ENCODE measurements at regions not wholly inside any gene's neighbourhood (a gene's known extent, or its start where the extent isn't known, plus 50 kb on each side); places are given as distances from the start of the nearest gene placed in this dataset.

- H3K79me2 ChIP-seq (ENCODE audit: control insufficient read depth, insufficient read depth, low read length), result no peaks in the 10 kb centered on the region
- no peak overlapping the region for H3K9ac ChIP-seq (ENCODE audit: low read length)
- H3K9me3 ChIP-seq (ENCODE audit: control extremely low read depth in 1 of 3, control insufficient read depth in 2 of 3, insufficient read depth in 1 of 3, low read length in 2 of 3), result no peaks in the 10 kb centered on the region
- Mint-ChIP-seq H3K27me3 (peaks cover 57% of the 10 kb centered on the region), H3K9me3 (ENCODE audit: insufficient read depth) (no peaks in the 10 kb centered on the region), H3K4me1 (peaks cover 12% of the 10 kb centered on the region), H3K4me3 (no peak overlapping the region), H3K27ac (no peak overlapping the region)
- intact Hi-C loops (cut with micrococcal nuclease), result no loop called here
- ATAC-seq (ENCODE audit: low read depth), result no peak
- no peaks in the 10 kb centered on the region for H3K36me3 ChIP-seq (replicated peaks in 1 of 2; ENCODE audit: control extremely low read depth in 1 of 2, control insufficient read depth in 1 of 2, extremely low read depth in 1 of 2, insufficient read depth in 2 of 2, low read length in 1 of 2)
- H2AFZ ChIP-seq (ENCODE audit: insufficient read depth, low read depth, low read length, poor library complexity, severe bottlenecking), result no peak overlapping the region
- 2% methylated on average over 120 of the region's 120 CpGs for WGBS (ENCODE audit: insufficient coverage)
- H4K20me1 ChIP-seq (ENCODE audit: control insufficient read depth, insufficient read depth, low read length, poor library complexity, severe bottlenecking), result no peaks in the 10 kb centered on the region
- POLR2A ChIA-PET, result no interaction called here
- H3K4me2 ChIP-seq (replicated peaks; ENCODE audit: low read depth, low read length, poor library complexity, severe bottlenecking), result peak overlapping the region; percentile 64
- no peak for TF ChIP-seq CTCF (IDR thresholded peaks at IDR 0.05)
- TF ChIP-seq EZH2 (IDR thresholded peaks at IDR 0.05; ENCODE audit: borderline replicate concordance, insufficient read depth, low read depth, low read length, poor library complexity, severe bottlenecking), result no peak
- CTCF ChIA-PET, result no interaction called here
- H3K27me3 ChIP-seq (replicated peaks in 1 of 4; ENCODE audit: control extremely low read depth in 1 of 4, control insufficient read depth in 3 of 4, insufficient read depth in 4 of 4, low read length in 3 of 4), result peaks cover 0 to 51% (median 6%) of the 10 kb centered on the region in 4 experiments
- H3K4me1 ChIP-seq (ENCODE audit: control insufficient read depth in 2 of 2, insufficient read depth in 2 of 2, low read length in 2 of 2), result peaks cover 0 to 4% of the 10 kb centered on the region in 2 donors
- H3K27ac ChIP-seq (ENCODE audit: low read length in 2 of 2), result no peak overlapping the region
- H3K4me3 ChIP-seq (ENCODE audit: control extremely low read depth in 1 of 5, extremely low read depth in 1 of 5, insufficient read depth in 1 of 5, low read depth in 2 of 5, low read length in 4 of 5), result peak overlapping the region in 1 of 5 experiments; percentile 5
- no peak for DNase-seq
Measured at GRCh38 chr15:77819048-77819850, 186.5 kb upstream of the LINGO1 start.

DNA sequence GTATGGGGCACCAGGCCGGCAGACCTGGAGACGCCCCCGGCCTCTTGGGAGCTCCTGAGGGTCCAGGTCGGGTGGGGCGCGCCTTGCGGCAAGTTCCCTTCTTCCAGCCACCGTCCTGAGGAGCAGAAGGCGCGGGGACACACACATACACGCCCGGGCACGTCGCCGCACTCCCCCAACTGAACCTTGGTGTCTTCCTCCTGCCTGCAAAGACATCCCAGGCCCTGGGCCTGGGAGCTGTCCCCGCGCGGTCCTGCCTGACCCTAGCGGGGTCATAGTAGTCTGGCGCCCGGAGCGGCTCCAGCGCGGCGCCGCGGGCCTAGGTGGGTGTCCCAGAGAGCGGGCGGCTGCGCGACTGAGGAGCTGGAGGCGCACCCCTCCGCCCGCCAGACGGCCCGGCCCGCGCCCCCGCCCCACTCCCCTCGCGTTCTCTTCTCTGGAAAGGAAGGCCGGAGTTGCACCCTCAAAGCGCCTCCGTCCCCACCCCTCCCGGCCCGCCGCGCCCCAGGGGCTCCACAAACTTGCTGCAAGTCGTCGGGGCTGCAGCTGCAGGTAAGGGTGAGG is 185.9 kb upstream of the LINGO1 start:
- intact Hi-C loops (cut with micrococcal nuclease), result no loop called here
- POLR2A ChIA-PET, result no interaction called here

More for the DNA sequence above, 185.9 kb upstream of the LINGO1 start:
- H2AFZ ChIP-seq (ENCODE audit: insufficient read depth, low read depth, low read length, poor library complexity, severe bottlenecking), result no peak overlapping the region
- no peak overlapping the region for H3K9ac ChIP-seq (ENCODE audit: low read length)
- H3K9me3 ChIP-seq (ENCODE audit: control extremely low read depth in 1 of 3, control insufficient read depth in 2 of 3, insufficient read depth in 1 of 3, low read length in 2 of 3), result no peaks in the 10 kb centered on the region
- H3K27me3 ChIP-seq (replicated peaks in 1 of 4; ENCODE audit: control extremely low read depth in 1 of 4, control insufficient read depth in 3 of 4, insufficient read depth in 4 of 4, low read length in 3 of 4), result peaks cover 0 to 51% (median 6%) of the 10 kb centered on the region in 4 experiments
- H3K9me3 Mint-ChIP-seq (ENCODE audit: insufficient read depth), result no peaks in the 10 kb centered on the region
- peaks cover 12% of the 10 kb centered on the region for H3K4me1 Mint-ChIP-seq
- ATAC-seq (ENCODE audit: low read depth), result no peak
- H3K27me3 Mint-ChIP-seq, result peaks cover 55% of the 10 kb centered on the region
- no peaks in the 10 kb centered on the region for H3K36me3 ChIP-seq (replicated peaks in 1 of 2; ENCODE audit: control extremely low read depth in 1 of 2, control insufficient read depth in 1 of 2, extremely low read depth in 1 of 2, insufficient read depth in 2 of 2, low read length in 1 of 2)
- H3K4me2 ChIP-seq (replicated peaks; ENCODE audit: low read depth, low read length, poor library complexity, severe bottlenecking), result peak overlapping the region; percentile 64
- TF ChIP-seq EZH2 (IDR thresholded peaks at IDR 0.05; ENCODE audit: borderline replicate concordance, insufficient read depth, low read depth, low read length, poor library complexity, severe bottlenecking) (no peak), CTCF (IDR thresholded peaks at IDR 0.05) (no peak)
- H3K4me1 ChIP-seq (ENCODE audit: control insufficient read depth in 2 of 2, insufficient read depth in 2 of 2, low read length in 2 of 2), result peaks cover 0 to 4% of the 10 kb centered on the region in 2 donors
- no peak for DNase-seq
- no peak overlapping the region for H3K4me3 ChIP-seq (ENCODE audit: control extremely low read depth in 1 of 5, extremely low read depth in 1 of 5, insufficient read depth in 1 of 5, low read depth in 2 of 5, low read length in 4 of 5)
- H4K20me1 ChIP-seq (ENCODE audit: control insufficient read depth, insufficient read depth, low read length, poor library complexity, severe bottlenecking), result no peaks in the 10 kb centered on the region
- no peak overlapping the region for H3K27ac ChIP-seq (ENCODE audit: low read length in 2 of 2)
- H3K27ac Mint-ChIP-seq, result no peak overlapping the region
- 14% methylated on average over 48 of the region's 50 CpGs for WGBS (ENCODE audit: insufficient coverage)
- H3K4me3 Mint-ChIP-seq, result peak overlapping the region; percentile 66
- CTCF ChIA-PET, result no interaction called here
- H3K79me2 ChIP-seq (ENCODE audit: control insufficient read depth, insufficient read depth, low read length), result no peaks in the 10 kb centered on the region

Measured in B cell (primary cell).